ENCODE measurements at regions not wholly inside any gene's neighbourhood (a gene's known extent, or its start where the extent isn't known, plus 50 kb on each side); places are given as distances from the start of the nearest gene placed in this dataset.
A peak's percentile ranks its signal among the peaks of the same experiment; 100 is the strongest.
"Not testable (repeated sequence)": the region's sequence is repeated elsewhere in the genome, so short reads cannot be mapped to it uniquely, and the experiment has no call there.

GRCh38 chrX:131826572-131826971 is 196.5 kb upstream of the STK26 start:
- no peak for DNase-seq (ENCODE audit: low spot score)

DNA sequence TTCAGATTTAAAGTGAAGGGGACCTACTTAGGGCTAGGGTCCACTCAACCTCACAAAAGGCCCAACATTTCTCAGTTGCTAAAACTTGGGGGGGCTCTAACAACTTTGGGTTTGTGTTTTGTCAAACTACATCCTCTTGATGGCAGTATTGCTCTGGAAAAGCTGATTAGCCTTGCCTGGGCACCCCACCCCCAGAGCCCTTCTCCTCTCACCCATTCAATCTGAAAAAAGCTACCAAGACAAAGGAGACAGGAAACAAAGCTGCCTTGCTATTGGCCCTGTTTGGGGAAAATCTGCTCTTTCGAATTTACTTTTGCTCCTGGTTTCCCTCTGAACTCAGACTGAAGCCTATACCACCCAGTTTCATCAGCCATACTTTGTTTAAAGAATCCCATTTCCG is 195.2 kb upstream of the STK26 start:
- no peak for DNase-seq (ENCODE audit: low spot score)

DNA sequence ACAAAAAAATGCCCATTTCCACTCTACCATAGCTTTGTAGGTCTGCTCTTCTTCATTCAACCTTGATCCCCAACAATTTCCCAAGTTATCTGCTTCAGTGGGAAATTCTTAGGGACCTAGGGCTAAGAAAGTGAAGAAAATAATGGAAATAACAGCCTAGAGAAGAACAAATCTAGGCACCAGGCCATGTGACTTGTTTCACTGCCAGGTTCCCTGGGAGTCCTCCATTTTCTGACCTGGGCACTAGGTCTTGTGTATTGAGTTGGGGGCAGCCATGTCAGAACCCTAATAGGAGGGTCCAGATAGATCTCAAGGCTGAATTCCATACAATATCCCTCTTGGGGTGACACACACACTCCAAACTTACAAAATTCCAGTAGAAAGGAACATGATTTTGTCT is 194.6 kb upstream of the STK26 start:
- DNase-seq (ENCODE audit: low spot score), result no peak

DNA sequence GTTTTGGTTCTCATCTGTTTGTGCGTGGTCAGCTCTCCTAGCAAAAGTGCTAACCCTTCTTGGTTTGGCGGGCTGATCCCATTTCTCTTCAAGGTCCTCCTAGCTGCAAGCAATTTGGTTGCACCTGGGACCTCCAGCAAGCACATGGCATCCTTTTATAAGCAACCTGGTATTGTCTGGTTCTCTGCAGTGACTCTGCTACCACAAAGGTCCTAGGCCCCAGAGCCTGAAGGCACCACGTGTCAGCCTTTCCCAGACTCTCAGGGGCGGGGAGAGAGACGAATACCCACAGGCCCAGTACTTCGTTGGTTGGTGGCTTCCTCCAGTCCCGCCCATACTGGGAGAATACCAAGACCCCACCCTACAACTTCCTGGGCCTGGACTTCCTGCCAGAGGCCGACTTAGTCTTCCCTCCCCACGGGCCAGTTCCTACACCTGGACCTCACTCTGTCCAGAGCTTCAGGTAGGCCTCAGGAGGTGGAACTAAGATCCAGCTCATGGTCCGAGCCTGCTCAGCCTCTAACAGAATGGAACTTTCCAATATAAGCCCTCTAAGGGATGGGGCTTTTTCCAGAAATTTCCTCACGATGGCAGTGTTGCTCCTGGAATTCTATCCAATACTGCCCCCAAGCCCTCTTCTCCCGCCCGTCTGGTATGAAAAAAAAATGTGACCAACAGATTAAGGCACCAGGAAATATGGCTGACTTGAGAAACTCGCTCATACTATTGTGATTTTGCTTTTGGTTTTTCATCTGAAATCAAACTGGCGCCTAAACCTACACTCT is 192.5 kb upstream of the STK26 start:
- peak; percentile 89 for DNase-seq (ENCODE audit: low spot score)

GRCh38 chrX:131831185-131831520 is 191.9 kb upstream of the STK26 start:
- no peak for DNase-seq (ENCODE audit: low spot score)

- no peak for DNase-seq (ENCODE audit: low spot score)
These were observed 186.9 kb upstream of the STK26 start for GRCh38 chrX:131836161-131836560.

DNA sequence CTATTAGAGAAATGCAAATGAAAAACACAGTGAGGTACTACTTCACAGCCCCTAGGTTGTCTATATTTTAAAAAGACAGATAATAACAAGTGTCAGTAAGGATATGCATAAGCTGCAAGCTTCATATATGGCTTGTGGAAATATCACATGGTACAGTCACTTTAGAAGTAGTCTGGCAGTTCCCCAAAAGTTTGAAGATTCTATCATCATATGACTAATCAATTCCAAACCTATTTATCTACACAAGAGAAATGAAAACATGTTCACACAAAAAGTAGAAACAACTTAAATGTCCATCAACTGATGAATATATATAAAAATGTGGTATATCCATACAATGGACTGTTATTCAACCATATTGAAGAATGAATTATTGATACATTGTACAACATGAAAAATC is 185.8 kb upstream of the STK26 start:
- no peak for DNase-seq (ENCODE audit: low spot score)

DNA sequence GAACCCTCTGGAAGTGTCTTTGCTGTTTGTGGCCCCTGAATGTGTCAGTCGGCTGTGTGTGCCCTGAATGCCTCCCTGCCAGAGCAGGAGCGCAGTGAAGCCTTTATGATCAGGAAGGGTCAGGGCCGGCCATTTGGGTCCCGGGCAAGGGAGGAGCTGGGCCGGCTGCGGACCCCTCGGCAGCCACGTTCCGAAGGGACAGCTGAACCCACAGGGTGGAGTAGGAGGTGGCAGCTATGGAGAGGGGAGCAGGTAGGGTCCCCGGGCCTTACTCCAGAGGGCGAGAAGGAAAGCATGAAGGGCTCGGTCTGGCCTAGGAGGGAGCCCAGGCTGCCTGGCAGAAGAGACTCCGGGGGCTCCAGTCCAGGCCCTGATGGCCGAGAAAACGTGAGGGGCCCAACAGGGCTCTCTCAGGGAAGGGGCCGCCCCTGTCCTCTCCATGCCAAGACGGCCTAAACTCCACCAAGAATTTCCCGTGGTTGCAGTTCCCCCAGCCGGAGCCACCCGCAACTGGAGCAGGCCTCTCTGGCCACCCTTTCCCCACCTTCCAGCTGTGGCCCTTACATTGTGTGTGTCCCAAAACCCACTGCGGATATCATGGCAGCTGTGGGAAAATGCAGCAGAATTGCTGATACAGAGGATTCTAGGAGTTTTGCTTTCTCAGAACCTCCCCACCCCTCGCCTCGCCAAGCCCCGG is 182.2 kb upstream of the STK26 start:
- no peak for DNase-seq (ENCODE audit: low spot score)

GRCh38 chrX:131841496-131842437 is 181.3 kb upstream of the STK26 start:
- DNase-seq (ENCODE audit: low spot score), result peak; percentile 34

GRCh38 chrX:131843987-131844386 is 179.1 kb upstream of the STK26 start:
- DNase-seq (ENCODE audit: low spot score), result no peak

DNA sequence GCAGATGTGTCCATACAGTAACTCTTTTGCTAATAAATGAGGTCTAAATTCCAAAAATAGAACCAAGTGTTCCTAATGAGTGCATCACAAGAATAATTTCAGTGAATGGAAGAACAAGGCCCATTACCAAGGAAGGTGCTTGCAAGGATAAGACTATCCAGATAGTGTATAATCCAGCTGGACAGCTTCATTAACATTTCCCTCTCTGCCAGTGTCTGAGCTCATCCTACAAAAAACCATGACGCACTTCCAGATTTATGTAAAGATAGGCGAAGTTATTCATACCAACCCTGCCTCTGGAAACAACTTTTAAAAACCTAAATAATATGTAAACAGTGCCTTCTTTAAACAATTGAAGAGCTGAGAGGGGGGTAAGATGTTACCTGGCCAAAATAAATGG is 177.9 kb upstream of the STK26 start:
- no peak for DNase-seq (ENCODE audit: low spot score)

DNA sequence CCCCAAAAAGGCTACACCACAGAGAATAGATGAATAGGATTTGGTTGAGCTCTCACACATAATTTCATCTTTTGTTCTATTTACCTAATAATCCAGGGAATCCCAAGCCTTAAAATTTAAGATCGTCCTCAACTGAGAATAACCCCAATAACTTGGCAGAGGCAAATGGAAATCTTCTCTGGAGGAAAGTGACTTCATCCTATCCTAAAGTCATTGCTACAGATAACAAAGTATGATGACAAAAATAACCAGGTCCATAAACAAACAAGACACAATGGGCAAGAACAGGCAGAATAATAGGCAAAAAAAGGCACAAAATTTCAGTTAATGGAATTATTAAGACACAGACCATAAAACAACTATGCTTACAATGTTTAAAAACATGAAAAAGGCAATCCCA is 177.3 kb upstream of the STK26 start:
- no peak for DNase-seq (ENCODE audit: low spot score)

GRCh38 chrX:131850964-131851363 is 172.1 kb upstream of the STK26 start:
- not testable (repeated sequence) for DNase-seq (ENCODE audit: low spot score)

DNA sequence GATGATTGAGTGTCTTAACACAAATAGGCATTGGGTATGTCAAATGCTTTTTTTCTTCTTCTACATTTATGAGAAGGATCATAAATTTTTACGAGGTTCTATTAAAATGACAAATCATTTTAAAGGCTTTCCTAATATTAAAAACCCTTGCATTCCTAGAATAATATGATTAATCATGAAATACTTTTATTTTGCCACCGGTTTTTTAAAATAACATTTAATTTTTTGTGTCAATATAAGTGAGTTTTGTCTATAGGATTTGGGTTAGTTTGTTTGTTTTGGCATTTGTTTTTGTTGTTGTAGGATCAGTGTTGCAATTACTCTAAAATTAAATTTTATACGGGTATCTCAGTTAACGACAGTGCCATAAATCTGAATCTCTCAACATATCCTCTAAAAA is 169.7 kb upstream of the STK26 start:
- no peak for DNase-seq (ENCODE audit: low spot score)

- DNase-seq (ENCODE audit: low spot score), result no peak
These were observed 168.5 kb upstream of the STK26 start for GRCh38 chrX:131854581-131854980.

- DNase-seq (ENCODE audit: low spot score), result no peak
These were observed 161.9 kb upstream of the STK26 start for GRCh38 chrX:131861088-131861787.

- DNase-seq (ENCODE audit: low spot score), result no peak
These were observed 160.8 kb upstream of the STK26 start for GRCh38 chrX:131862321-131862720.

DNA sequence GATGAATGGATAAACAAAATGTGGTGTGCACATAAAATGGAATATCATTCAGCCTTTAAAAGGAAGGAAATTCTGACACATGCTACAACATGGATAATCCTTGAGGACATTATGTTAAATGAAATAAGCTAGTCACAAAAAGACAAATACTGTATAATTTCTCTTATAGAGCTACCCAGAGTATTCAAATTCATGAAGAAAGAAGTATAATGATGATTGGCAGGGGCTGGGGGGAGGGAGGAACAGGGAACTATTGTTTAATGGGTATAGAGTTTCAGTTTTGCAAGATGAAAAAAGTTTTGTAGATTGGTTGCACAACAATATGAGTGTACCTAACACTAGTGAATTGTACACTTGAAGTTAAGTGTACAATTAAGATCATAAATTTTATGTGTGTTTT is 153.9 kb upstream of the STK26 start:
- no peak for DNase-seq (ENCODE audit: low spot score)

GRCh38 chrX:131874300-131874699 is 148.8 kb upstream of the STK26 start:
- no peak for DNase-seq (ENCODE audit: low spot score)

DNA sequence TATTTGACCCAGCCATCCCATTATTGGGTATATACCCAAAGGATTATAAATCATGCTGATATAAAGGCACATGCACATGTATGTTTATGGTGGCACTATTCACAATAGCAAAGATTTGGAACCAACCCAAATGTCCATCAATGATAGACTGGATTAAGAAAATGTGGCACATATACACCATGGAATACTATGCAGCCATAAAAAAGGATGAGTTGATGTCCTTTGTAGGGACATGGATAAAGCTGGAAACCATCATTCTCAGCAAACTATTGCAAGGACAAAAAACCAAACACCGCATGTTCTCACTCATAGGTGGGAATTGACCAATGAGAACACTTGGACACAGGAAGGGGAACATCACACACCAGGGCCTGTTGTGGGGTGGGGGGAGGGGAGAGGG is 147.3 kb upstream of the STK26 start:
- not testable (repeated sequence) for DNase-seq (ENCODE audit: low spot score)

- DNase-seq (ENCODE audit: low spot score), result no peak
These were observed 141.9 kb upstream of the STK26 start for GRCh38 chrX:131881194-131881593.

GRCh38 chrX:131885042-131885441 is 138.1 kb upstream of the STK26 start:
- DNase-seq (ENCODE audit: low spot score), result not testable (repeated sequence)
